HCT116 (cell line): ENCODE measurements at regions not wholly inside any gene's neighbourhood (a gene's known extent, or its start where the extent isn't known, plus 50 kb on each side); places are given as distances from the start of the nearest gene placed in this dataset.
"Not testable (repeated sequence)": the region's sequence is repeated elsewhere in the genome, so short reads cannot be mapped to it uniquely, and the experiment has no call there.

Experiments
- ATAC-seq: fragments of 200-7000 bp; cut with Tn5 transposase; 2 replicates; pipeline ENCODE4 v1.9.1; 2020; ENCODE audit warnings: mild to moderate bottlenecking, moderate library complexity
- BruUV-seq: library from RNA; stranded (reverse); fragments of 400-500 nt; replicated peaks from 2 replicates; lab custom pipeline; 2021; lab: Mats Ljungman, UMichigan
- CTCF ChIA-PET: fragments of 300-600 bp; sonication (Branson Sonifier 250); formaldehyde crosslinking; loops from one replicate; lab custom pipeline; 2021; ENCODE audit warnings: antibody characterized with exemption; lab: Charles Lee
- POLR2A ChIA-PET: fragments of 300-600, 350-600 bp; sonication (Branson Sonifier 250); formaldehyde crosslinking; loops from one replicate; lab custom pipeline; 2021; ENCODE audit warnings: antibody characterized with exemption; lab: Charles Lee
- RAD21 ChIA-PET, 2 experiments: fragments of 300-600 bp; sonication (Branson Sonifier 250); formaldehyde crosslinking; loops; one replicate each; lab custom pipeline; 2023; ENCODE audit warnings: low total read pairs in 2 of 2; ENCODE audit not compliant: uncharacterized antibody in 2 of 2, unreplicated experiment in 2 of 2, low non-redundant PET in 1 of 2; lab: Charles Lee
- DNase-seq: peaks from one replicate; pipeline ENCODE4 v3.0.0-alpha.2; 2010; ENCODE audit warnings: low read depth, low spot score
- H2AFZ ChIP-seq: fragments of 200-600 bp; shearing (Covaris generic), sonication (generic); 2 replicates; pipeline ENCODE4 v1.6.1; 2017; ENCODE audit warnings: low read depth, mixed run types, mixed read lengths, antibody characterized with exemption, low read length; ENCODE audit not compliant: poor library complexity, severe bottlenecking
- H3K27ac ChIP-seq: 2 replicates; pipeline ENCODE4 v1.5.1; 2012; ENCODE audit warnings: low read depth, low read length
- H3K27me3 ChIP-seq: fragments of 200-600 bp; sonication (generic); 2 replicates; pipeline ENCODE4 v1.6.1; 2016; ENCODE audit warnings: mixed run types, low read length, mixed read lengths; ENCODE audit not compliant: insufficient read depth
- H3K36me3 ChIP-seq, 2 experiments: fragments of 200-500 bp in 1 of 2; fragments of 200-600 bp in 1 of 2; sonication (Bioruptor generic) in 1 of 2; sonication (generic) in 1 of 2; 2 replicates each; pipeline versions ENCODE4 v1.5.1 to v1.6.1; 2014 to 2016; ENCODE audit warnings: low read length in 2 of 2, inconsistent platforms in 1 of 2, mixed read lengths in 1 of 2, mixed run types in 1 of 2; ENCODE audit not compliant: insufficient read depth in 2 of 2, control insufficient read depth in 1 of 2
- H3K4me1 ChIP-seq, 2 experiments: fragments of 200-600 bp in 1 of 2; sonication (generic) in 1 of 2; 2 replicates each; pipeline versions ENCODE4 v1.5.1 to v1.6.1; 2012 to 2017; ENCODE audit warnings: low read length in 2 of 2, inconsistent platforms in 1 of 2, mild to moderate bottlenecking in 1 of 2, mixed read lengths in 1 of 2, mixed run types in 1 of 2, moderate library complexity in 1 of 2; ENCODE audit not compliant: insufficient read depth in 2 of 2, control insufficient read depth in 1 of 2
- H3K4me2 ChIP-seq: fragments of 200-600 bp; sonication (generic); 2 replicates; pipeline ENCODE4 v1.6.1; 2017; ENCODE audit warnings: mixed run types, low read length, mixed read lengths
- H3K4me3 ChIP-seq, 2 experiments: fragments of 200-600 bp in 1 of 2; sonication (generic) in 1 of 2; replicated peaks in 1 of 2; 2 replicates each; pipeline ENCODE4 v1.5.1; 2011 to 2016; ENCODE audit warnings: low read length in 2 of 2, control low read depth in 1 of 2, low read depth in 1 of 2, mild to moderate bottlenecking in 1 of 2, mixed read lengths in 1 of 2, mixed run types in 1 of 2
- H3K79me2 ChIP-seq: fragments of 200-600 bp; sonication (generic); 2 replicates; pipeline ENCODE4 v1.6.1; 2017; ENCODE audit warnings: mild to moderate bottlenecking, mixed run types, low read length, moderate library complexity, mixed read lengths; ENCODE audit not compliant: insufficient read depth
- H3K9ac ChIP-seq: fragments of 200-600 bp; sonication (generic); 2 replicates; pipeline ENCODE4 v1.6.1; 2016; ENCODE audit warnings: low read length, mixed read lengths
- H3K9me2 ChIP-seq: fragments of 200-600 bp; sonication (generic), shearing (Covaris generic); 2 replicates; pipeline ENCODE4 v1.6.1; 2017; ENCODE audit warnings: mixed run types, mild to moderate bottlenecking, moderate library complexity; ENCODE audit not compliant: insufficient read depth
- H3K9me3 ChIP-seq, 2 experiments: fragments of 200-500 bp in 1 of 2; fragments of 200-600 bp in 1 of 2; sonication (Bioruptor generic) in 1 of 2; sonication (generic) in 1 of 2; 2 replicates each; pipeline ENCODE4 v1.6.1; 2014 to 2017; ENCODE audit warnings: low read length in 2 of 2, mixed read lengths in 2 of 2, inconsistent platforms in 1 of 2, low read depth in 1 of 2, mild to moderate bottlenecking in 1 of 2, mixed run types in 1 of 2, moderate library complexity in 1 of 2; ENCODE audit not compliant: control insufficient read depth in 1 of 2, insufficient read depth in 1 of 2
- H4K20me1 ChIP-seq: fragments of 200-600 bp; sonication (generic), shearing (Covaris generic); 2 replicates; pipeline ENCODE4 v1.6.1; 2017; ENCODE audit warnings: mixed run types, mild to moderate bottlenecking, moderate library complexity; ENCODE audit not compliant: insufficient read depth
- intact Hi-C: fragments of 100-400 bp; cut with micrococcal nuclease; formaldehyde crosslinking; loops from 2 replicates; pipeline ENCODE4 v1.10.0; 2022

DNA sequence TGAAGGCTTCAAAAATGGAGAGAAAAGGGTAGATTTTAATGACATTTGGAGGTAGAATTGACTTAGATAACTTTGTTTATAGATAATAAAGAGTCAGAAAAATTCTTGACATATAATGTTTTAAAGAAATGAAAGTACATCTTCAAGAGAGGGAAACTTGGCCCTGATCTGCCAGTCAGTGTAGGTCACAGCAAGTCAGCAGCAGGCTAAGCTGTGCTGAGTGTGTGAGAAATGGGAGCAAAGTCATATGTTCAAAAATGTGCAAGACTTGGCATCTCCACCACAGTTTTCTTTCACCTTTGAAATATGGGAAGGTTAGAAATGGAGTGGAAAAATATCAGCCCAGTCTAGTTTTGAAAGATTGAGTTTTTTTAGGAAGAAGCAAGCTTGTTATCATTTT lies 1761.3 kb downstream of the KHDRBS2 start:
- not testable (repeated sequence) for H2AFZ ChIP-seq

DNA sequence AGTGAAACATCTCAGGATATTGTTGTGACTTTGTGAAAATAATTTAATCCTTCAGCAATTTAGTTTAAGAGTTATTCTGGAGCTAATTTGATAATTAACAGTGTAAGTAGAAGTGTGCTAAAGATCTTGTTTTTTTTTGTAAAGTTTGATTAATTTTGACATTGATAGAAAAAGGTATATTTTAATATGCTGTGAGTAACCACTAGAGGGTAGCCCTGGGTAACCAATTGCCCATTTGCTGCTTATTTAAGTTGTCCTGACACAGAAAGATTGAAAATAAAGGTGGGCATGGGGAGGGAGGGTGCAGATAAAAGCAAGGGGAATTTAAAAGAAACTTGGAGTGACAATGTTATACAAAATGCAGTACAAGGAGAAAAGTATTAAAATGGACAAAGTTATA lies 1808.3 kb downstream of the KHDRBS2 start:
- CTCF ChIA-PET, H3K27ac ChIP-seq, H3K9me3 ChIP-seq, H4K20me1 ChIP-seq, RAD21 ChIA-PET, H3K36me3 ChIP-seq, POLR2A ChIA-PET, H3K27me3 ChIP-seq, H3K4me3 ChIP-seq, H3K79me2 ChIP-seq, H3K9me2 ChIP-seq, intact Hi-C loops, DNase-seq, ATAC-seq, H3K4me2 ChIP-seq, H2AFZ ChIP-seq, BruUV-seq, H3K4me1 ChIP-seq, H3K9ac ChIP-seq: not testable (repeated sequence)

More for the DNA sequence above, 1761.3 kb downstream of the KHDRBS2 start:
- CTCF ChIA-PET, H3K36me3 ChIP-seq, H3K79me2 ChIP-seq, DNase-seq, H3K9ac ChIP-seq, H3K9me3 ChIP-seq, RAD21 ChIA-PET, ATAC-seq, H3K4me3 ChIP-seq, H3K4me1 ChIP-seq, H4K20me1 ChIP-seq, H3K9me2 ChIP-seq, H3K4me2 ChIP-seq, intact Hi-C loops, H3K27me3 ChIP-seq, BruUV-seq, POLR2A ChIA-PET, H3K27ac ChIP-seq: not testable (repeated sequence)

DNA sequence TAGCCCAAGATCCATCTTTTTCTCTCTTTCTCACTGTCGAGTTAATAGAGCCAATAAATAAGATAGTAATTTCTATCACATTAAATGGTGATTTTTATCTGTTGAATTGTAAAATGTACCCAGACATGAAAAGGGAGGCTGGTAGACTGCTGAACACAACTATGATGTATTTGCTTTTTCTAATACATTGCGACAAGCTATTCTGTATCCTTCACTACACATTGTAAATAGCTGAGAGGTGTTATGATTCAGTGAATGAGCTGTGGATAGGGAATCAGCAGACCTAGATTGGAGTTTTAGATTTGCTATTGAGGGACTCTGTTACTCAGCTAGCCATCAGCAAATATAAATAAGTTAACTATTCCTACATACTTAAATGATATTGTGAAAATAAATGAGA lies 1812.2 kb downstream of the KHDRBS2 start:
- DNase-seq, ATAC-seq, H3K9me3 ChIP-seq, BruUV-seq, H3K79me2 ChIP-seq, H3K4me2 ChIP-seq, H3K27me3 ChIP-seq, H4K20me1 ChIP-seq, H3K9me2 ChIP-seq, H2AFZ ChIP-seq, H3K9ac ChIP-seq, H3K4me3 ChIP-seq, RAD21 ChIA-PET, CTCF ChIA-PET, H3K36me3 ChIP-seq, H3K27ac ChIP-seq, intact Hi-C loops, POLR2A ChIA-PET, H3K4me1 ChIP-seq: not testable (repeated sequence)

DNA sequence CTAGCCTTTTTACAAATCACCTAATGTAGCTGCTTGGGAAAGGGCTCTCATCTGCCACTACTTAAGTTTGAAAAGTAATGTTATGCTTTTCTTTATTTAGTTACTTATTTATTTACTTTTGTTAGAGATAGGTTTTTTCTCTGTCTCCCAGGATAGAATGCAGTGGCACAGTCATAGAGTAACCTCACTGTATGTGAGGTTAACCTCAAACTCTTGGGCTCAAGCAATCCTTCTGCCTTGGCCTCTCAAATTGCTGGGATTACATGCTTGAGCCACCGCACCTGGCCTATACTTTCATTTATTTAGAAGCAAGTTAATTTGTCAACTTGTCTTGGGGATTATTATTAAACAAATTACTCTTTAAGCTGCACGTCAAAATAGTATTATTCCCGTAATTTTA lies 1814.6 kb downstream of the KHDRBS2 start:
- H3K4me1 ChIP-seq, H3K27me3 ChIP-seq, BruUV-seq, H3K9me3 ChIP-seq, intact Hi-C loops, DNase-seq, ATAC-seq, H3K4me3 ChIP-seq, H3K27ac ChIP-seq, H3K79me2 ChIP-seq, POLR2A ChIA-PET, H3K36me3 ChIP-seq, CTCF ChIA-PET, H3K4me2 ChIP-seq, RAD21 ChIA-PET, H2AFZ ChIP-seq, H3K9me2 ChIP-seq, H3K9ac ChIP-seq, H4K20me1 ChIP-seq: not testable (repeated sequence)

DNA sequence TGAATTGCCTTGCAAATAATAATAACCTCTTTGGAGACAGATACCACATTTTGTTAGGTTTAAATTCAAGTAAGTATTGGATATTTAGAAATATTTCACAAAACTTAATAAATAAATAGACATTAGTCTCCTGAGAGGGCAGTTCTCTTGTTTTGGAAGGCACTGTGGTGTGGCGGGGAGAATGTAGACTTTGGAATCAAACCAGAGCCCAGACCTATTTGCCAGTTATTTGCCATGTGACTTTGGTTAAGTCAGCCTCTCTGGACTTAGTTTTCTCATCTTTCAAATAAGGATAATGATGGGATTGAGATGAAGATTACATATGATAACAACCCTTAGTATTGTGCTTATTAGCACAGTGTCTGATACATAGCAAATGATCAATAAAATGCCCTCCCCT lies 1835.6 kb downstream of the KHDRBS2 start:
- H3K4me2 ChIP-seq, ATAC-seq, H3K27me3 ChIP-seq, DNase-seq, POLR2A ChIA-PET, RAD21 ChIA-PET, H3K4me3 ChIP-seq, intact Hi-C loops, H3K4me1 ChIP-seq, H3K36me3 ChIP-seq, H4K20me1 ChIP-seq, H3K79me2 ChIP-seq, H3K9me3 ChIP-seq, H3K27ac ChIP-seq, CTCF ChIA-PET, BruUV-seq, H3K9me2 ChIP-seq, H2AFZ ChIP-seq, H3K9ac ChIP-seq: not testable (repeated sequence)
